ENCODE measurements at regions not wholly inside any gene's neighbourhood (a gene's known extent, or its start where the extent isn't known, plus 50 kb on each side); places are given as distances from the start of the nearest gene placed in this dataset.
"Not testable (repeated sequence)": the region's sequence is repeated elsewhere in the genome, so short reads cannot be mapped to it uniquely, and the experiment has no call there.

DNA sequence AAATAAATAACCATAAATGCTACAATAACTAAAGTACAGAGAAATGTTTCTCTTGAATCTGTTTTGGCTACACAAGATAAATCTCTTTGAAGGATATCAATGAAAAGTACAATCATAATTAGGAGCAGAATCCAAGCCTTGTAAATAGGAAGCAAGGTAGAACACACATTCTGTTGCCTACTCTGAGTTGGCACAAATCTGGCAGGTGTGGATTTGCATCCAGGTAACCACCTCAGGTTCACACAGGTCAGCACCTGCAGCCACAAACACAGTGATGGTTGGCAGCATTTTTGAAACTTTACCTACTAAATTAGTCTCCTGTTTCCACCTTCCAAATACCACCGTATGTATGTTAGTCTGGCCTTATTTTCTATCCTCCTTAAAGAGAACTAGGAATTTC, 105.3 kb upstream of the PIK3R1 start:
- no peak for DNase-seq
- Histone ChIP-seq H3K9me2 (replicated peaks; ENCODE audit: insufficient read depth, low read length) (no peaks in the 10 kb centered on the region), H3K27ac (ENCODE audit: low read length) (no peak overlapping the region), H4K20me1 (ENCODE audit: insufficient read depth, low read depth, low read length) (no peaks in the 10 kb centered on the region), H3K36me3 (ENCODE audit: insufficient read depth, low read length) (no peaks in the 10 kb centered on the region), H3K4me1 (ENCODE audit: low read length) (no peaks in the 10 kb centered on the region), H3K9me3 (ENCODE audit: low read length) (no peaks in the 10 kb centered on the region), H3K4me2 (ENCODE audit: low read depth, low read length, poor library complexity, severe bottlenecking) (no peak overlapping the region), H2AFZ (ENCODE audit: low read length) (no peak overlapping the region), H3K79me2 (ENCODE audit: low read length) (no peaks in the 10 kb centered on the region), H3K4me3 (ENCODE audit: low read length) (no peak overlapping the region), H3K27me3 (ENCODE audit: low read length) (no peaks in the 10 kb centered on the region), H3K9ac (ENCODE audit: low read length) (no peak overlapping the region)

GRCh38 chr5:68104217-68104616, 111.3 kb upstream of the PIK3R1 start:
- H3K27me3 ChIP-seq (ENCODE audit: low read length); H3K4me1 ChIP-seq (ENCODE audit: low read length); DNase-seq; H3K9me2 ChIP-seq (replicated peaks; ENCODE audit: insufficient read depth, low read length); H3K9me3 ChIP-seq (ENCODE audit: low read length); H3K36me3 ChIP-seq (ENCODE audit: insufficient read depth, low read length); H2AFZ ChIP-seq (ENCODE audit: low read length); H3K4me3 ChIP-seq (ENCODE audit: low read length); H3K27ac ChIP-seq (ENCODE audit: low read length); H3K4me2 ChIP-seq (ENCODE audit: low read depth, low read length, poor library complexity, severe bottlenecking); H3K79me2 ChIP-seq (ENCODE audit: low read length); H3K9ac ChIP-seq (ENCODE audit: low read length); H4K20me1 ChIP-seq (ENCODE audit: insufficient read depth, low read depth, low read length): not testable (repeated sequence)

DNA sequence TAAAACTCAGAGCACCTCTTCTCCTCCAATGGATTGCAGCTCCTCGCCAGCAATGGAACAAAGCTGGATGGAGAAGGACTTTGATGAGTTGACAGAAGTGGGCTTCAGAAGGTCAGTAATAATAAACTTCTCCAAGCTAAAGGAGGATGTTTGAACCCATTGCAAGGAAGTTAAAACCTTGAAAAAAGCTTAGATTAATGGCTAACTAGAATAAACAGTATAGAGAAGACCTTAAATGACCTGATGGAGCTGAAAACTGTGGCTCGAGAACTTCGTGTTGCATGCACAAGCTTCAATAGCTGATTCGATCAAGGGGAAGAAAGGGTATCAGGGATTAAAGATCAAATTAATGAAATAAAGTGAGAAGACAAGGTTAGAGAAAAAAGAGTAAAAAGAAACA, 112.3 kb upstream of the PIK3R1 start:
- not testable (repeated sequence) for H3K4me2 ChIP-seq (ENCODE audit: low read depth, low read length, poor library complexity, severe bottlenecking); H2AFZ ChIP-seq (ENCODE audit: low read length); H3K4me3 ChIP-seq (ENCODE audit: low read length); H3K36me3 ChIP-seq (ENCODE audit: insufficient read depth, low read length); H3K9ac ChIP-seq (ENCODE audit: low read length); H3K79me2 ChIP-seq (ENCODE audit: low read length); H3K9me3 ChIP-seq (ENCODE audit: low read length); H4K20me1 ChIP-seq (ENCODE audit: insufficient read depth, low read depth, low read length); H3K27ac ChIP-seq (ENCODE audit: low read length); H3K9me2 ChIP-seq (replicated peaks; ENCODE audit: insufficient read depth, low read length); DNase-seq; H3K4me1 ChIP-seq (ENCODE audit: low read length); H3K27me3 ChIP-seq (ENCODE audit: low read length)

GRCh38 chr5:68099327-68099726, 116.2 kb upstream of the PIK3R1 start:
- no peaks in the 10 kb centered on the region for H3K79me2 ChIP-seq (ENCODE audit: low read length)
- no peaks in the 10 kb centered on the region for H3K27me3 ChIP-seq (ENCODE audit: low read length)
- H3K4me3 ChIP-seq (ENCODE audit: low read length) = no peak overlapping the region
- H2AFZ ChIP-seq (ENCODE audit: low read length) = no peak overlapping the region
- H3K36me3 ChIP-seq (ENCODE audit: insufficient read depth, low read length) = no peaks in the 10 kb centered on the region
- no peak overlapping the region for H3K27ac ChIP-seq (ENCODE audit: low read length)
- H4K20me1 ChIP-seq (ENCODE audit: insufficient read depth, low read depth, low read length) = no peaks in the 10 kb centered on the region
- no peaks in the 10 kb centered on the region for H3K4me1 ChIP-seq (ENCODE audit: low read length)
- no peak overlapping the region for H3K4me2 ChIP-seq (ENCODE audit: low read depth, low read length, poor library complexity, severe bottlenecking)
- no peaks in the 10 kb centered on the region for H3K9me3 ChIP-seq (ENCODE audit: low read length)
- no peak overlapping the region for H3K9ac ChIP-seq (ENCODE audit: low read length)
- H3K9me2 ChIP-seq (replicated peaks; ENCODE audit: insufficient read depth, low read length) = no peaks in the 10 kb centered on the region
- DNase-seq = no peak

- H3K4me2 ChIP-seq (ENCODE audit: low read depth, low read length, poor library complexity, severe bottlenecking) = no peak overlapping the region
These were observed 121.9 kb upstream of the PIK3R1 start for GRCh38 chr5:68093455-68094159.

GRCh38 chr5:68088302-68088701, 127.3 kb upstream of the PIK3R1 start:
- Histone ChIP-seq H3K9me3 (ENCODE audit: low read length) (no peaks in the 10 kb centered on the region), H3K36me3 (ENCODE audit: insufficient read depth, low read length) (no peaks in the 10 kb centered on the region), H3K27ac (ENCODE audit: low read length) (no peak overlapping the region), H4K20me1 (ENCODE audit: insufficient read depth, low read depth, low read length) (no peaks in the 10 kb centered on the region), H3K9ac (ENCODE audit: low read length) (no peak overlapping the region), H3K9me2 (replicated peaks; ENCODE audit: insufficient read depth, low read length) (no peaks in the 10 kb centered on the region), H3K27me3 (ENCODE audit: low read length) (no peaks in the 10 kb centered on the region), H3K4me3 (ENCODE audit: low read length) (no peak overlapping the region), H2AFZ (ENCODE audit: low read length) (no peak overlapping the region), H3K4me1 (ENCODE audit: low read length) (peaks cover 11% of the 10 kb centered on the region), H3K4me2 (ENCODE audit: low read depth, low read length, poor library complexity, severe bottlenecking) (no peak overlapping the region), H3K79me2 (ENCODE audit: low read length) (no peaks in the 10 kb centered on the region)
- DNase-seq = no peak

More at GRCh38 chr5:68093455-68094159, 121.9 kb upstream of the PIK3R1 start:
- Histone ChIP-seq H3K27ac (ENCODE audit: low read length) (no peak overlapping the region), H2AFZ (ENCODE audit: low read length) (no peak overlapping the region), H3K9me3 (ENCODE audit: low read length) (no peaks in the 10 kb centered on the region), H3K4me1 (ENCODE audit: low read length) (no peaks in the 10 kb centered on the region), H3K4me3 (ENCODE audit: low read length) (no peak overlapping the region), H3K27me3 (ENCODE audit: low read length) (no peaks in the 10 kb centered on the region), H3K9me2 (replicated peaks; ENCODE audit: insufficient read depth, low read length) (no peaks in the 10 kb centered on the region), H3K36me3 (ENCODE audit: insufficient read depth, low read length) (no peaks in the 10 kb centered on the region), H3K79me2 (ENCODE audit: low read length) (no peaks in the 10 kb centered on the region), H4K20me1 (ENCODE audit: insufficient read depth, low read depth, low read length) (no peaks in the 10 kb centered on the region), H3K9ac (ENCODE audit: low read length) (no peak overlapping the region)
- no peak for DNase-seq

DNA sequence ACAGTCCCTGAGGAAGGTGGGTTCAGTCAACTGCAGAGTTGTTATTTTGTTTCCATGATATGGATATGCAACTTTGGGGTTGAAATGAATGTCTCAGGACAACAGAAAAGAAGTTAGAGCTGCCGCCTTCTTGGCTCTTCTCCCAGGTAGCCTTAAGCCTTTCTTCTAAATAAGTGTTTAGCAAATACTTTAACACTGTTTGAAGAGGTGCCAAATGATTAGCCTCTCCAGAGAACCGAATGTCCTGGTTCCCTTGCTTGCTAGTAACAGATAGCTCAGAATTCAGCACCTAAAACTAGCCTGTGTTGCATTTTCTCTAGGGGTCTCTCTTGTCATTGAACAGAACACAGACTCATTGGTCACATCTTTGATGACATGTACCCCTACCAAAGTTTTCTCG, 127.7 kb upstream of the PIK3R1 start:
- Histone ChIP-seq H4K20me1 (ENCODE audit: insufficient read depth, low read depth, low read length) (no peaks in the 10 kb centered on the region), H3K4me3 (ENCODE audit: low read length) (no peak overlapping the region), H2AFZ (ENCODE audit: low read length) (no peak overlapping the region), H3K79me2 (ENCODE audit: low read length) (no peaks in the 10 kb centered on the region), H3K27ac (ENCODE audit: low read length) (no peak overlapping the region), H3K4me1 (ENCODE audit: low read length) (peaks cover 11% of the 10 kb centered on the region), H3K27me3 (ENCODE audit: low read length) (no peaks in the 10 kb centered on the region), H3K9me2 (replicated peaks; ENCODE audit: insufficient read depth, low read length) (no peaks in the 10 kb centered on the region), H3K4me2 (ENCODE audit: low read depth, low read length, poor library complexity, severe bottlenecking) (no peak overlapping the region), H3K9ac (ENCODE audit: low read length) (no peak overlapping the region), H3K9me3 (ENCODE audit: low read length) (no peaks in the 10 kb centered on the region), H3K36me3 (ENCODE audit: insufficient read depth, low read length) (no peaks in the 10 kb centered on the region)
- no peak for DNase-seq

DNA sequence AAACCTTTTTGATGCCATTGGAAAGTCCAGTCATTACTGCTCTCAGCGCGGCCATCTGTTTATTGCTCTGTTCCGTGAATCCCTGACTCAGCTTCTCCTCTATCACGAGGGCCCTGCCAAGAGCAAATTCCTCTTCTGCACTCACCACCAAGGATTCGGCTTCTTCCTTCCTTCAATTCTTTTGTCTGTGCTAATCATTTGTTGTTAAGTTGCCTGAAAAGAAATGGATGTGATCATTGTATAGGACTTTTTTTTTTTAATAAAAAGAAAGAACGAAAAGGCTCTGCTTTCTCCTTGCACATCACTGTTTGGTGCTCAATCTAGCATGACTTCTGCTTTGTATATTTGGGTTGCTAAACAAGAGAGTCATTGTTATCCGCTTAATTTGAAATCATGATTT, 128.7 kb upstream of the PIK3R1 start:
- no peak overlapping the region for H3K4me3 ChIP-seq (ENCODE audit: low read length)
- no peak overlapping the region for H3K9ac ChIP-seq (ENCODE audit: low read length)
- no peak overlapping the region for H2AFZ ChIP-seq (ENCODE audit: low read length)
- no peak overlapping the region for H3K27ac ChIP-seq (ENCODE audit: low read length)
- H4K20me1 ChIP-seq (ENCODE audit: insufficient read depth, low read depth, low read length) = no peaks in the 10 kb centered on the region
- no peaks in the 10 kb centered on the region for H3K9me3 ChIP-seq (ENCODE audit: low read length)
- H3K36me3 ChIP-seq (ENCODE audit: insufficient read depth, low read length) = no peaks in the 10 kb centered on the region
- no peak for DNase-seq
- no peaks in the 10 kb centered on the region for H3K79me2 ChIP-seq (ENCODE audit: low read length)
- peaks cover 11% of the 10 kb centered on the region for H3K4me1 ChIP-seq (ENCODE audit: low read length)
- H3K9me2 ChIP-seq (replicated peaks; ENCODE audit: insufficient read depth, low read length) = no peaks in the 10 kb centered on the region
- H3K27me3 ChIP-seq (ENCODE audit: low read length) = no peaks in the 10 kb centered on the region
- peak overlapping the region; percentile 29 for H3K4me2 ChIP-seq (ENCODE audit: low read depth, low read length, poor library complexity, severe bottlenecking)

- Histone ChIP-seq H3K27ac (ENCODE audit: low read length) (no peak overlapping the region), H3K27me3 (ENCODE audit: low read length) (no peaks in the 10 kb centered on the region), H3K9ac (ENCODE audit: low read length) (no peak overlapping the region), H3K36me3 (ENCODE audit: insufficient read depth, low read length) (no peaks in the 10 kb centered on the region), H2AFZ (ENCODE audit: low read length) (no peak overlapping the region), H4K20me1 (ENCODE audit: insufficient read depth, low read depth, low read length) (no peaks in the 10 kb centered on the region), H3K4me3 (ENCODE audit: low read length) (no peak overlapping the region), H3K4me2 (ENCODE audit: low read depth, low read length, poor library complexity, severe bottlenecking) (no peak overlapping the region), H3K4me1 (ENCODE audit: low read length) (peaks cover 11% of the 10 kb centered on the region), H3K9me2 (replicated peaks; ENCODE audit: insufficient read depth, low read length) (no peaks in the 10 kb centered on the region), H3K9me3 (ENCODE audit: low read length) (no peaks in the 10 kb centered on the region), H3K79me2 (ENCODE audit: low read length) (no peaks in the 10 kb centered on the region)
- DNase-seq = no peak
These were observed 129.1 kb upstream of the PIK3R1 start for GRCh38 chr5:68086439-68086838.
